Psoas muscle (tissue), 7 donors: ENCODE measurements at regions not wholly inside any gene's neighbourhood (a gene's known extent, or its start where the extent isn't known, plus 50 kb on each side); places are given as distances from the start of the nearest gene placed in this dataset.

Experiments
- ATAC-seq, 4 donors: fragments of 200-7000 bp; cut with Tn5 transposase; one replicate each; pipeline ENCODE4 v1.9.1; 2020; ENCODE audit warnings: moderate library complexity in 3 of 4, mild to moderate bottlenecking in 2 of 4
- DNase-seq, 2 donors: peaks; one replicate each; pipeline ENCODE4 v3.0.0-alpha.2; 2020
- H3K27ac ChIP-seq: fragments of 200-600 bp; one replicate; pipeline ENCODE4 v1.8.0; 2022
- H3K27me3 ChIP-seq, 3 donors: fragments of 200-600 bp in 1 of 3; one replicate each; pipeline versions ENCODE4 v1.6.1 to v1.8.0; 2013 to 2022; ENCODE audit warnings: low read length in 2 of 3, mild to moderate bottlenecking in 2 of 3, moderate library complexity in 1 of 3; ENCODE audit not compliant: insufficient read depth in 3 of 3
- H3K36me3 ChIP-seq, 2 donors: fragments of 200-600 bp in 1 of 2; one replicate each; pipeline versions ENCODE4 v1.6.1 to v1.8.0; 2013 to 2022; ENCODE audit warnings: low read depth in 1 of 2, mild to moderate bottlenecking in 1 of 2, moderate library complexity in 1 of 2; ENCODE audit not compliant: insufficient read depth in 1 of 2
- H3K4me1 ChIP-seq: fragments of 200-600 bp; one replicate; pipeline ENCODE4 v1.8.0; 2022
- H3K4me3 ChIP-seq: fragments of 200-600 bp; one replicate; pipeline ENCODE4 v1.8.0; 2022; ENCODE audit warnings: mild to moderate bottlenecking
- H3K9me3 ChIP-seq: fragments of 200-600 bp; one replicate; pipeline ENCODE4 v1.8.0; 2022
- WGBS, 3 donors: extraction: QIAGEN DNeasy Blood & Tissue Kit; methylation state at CpG; one replicate each; pipeline versions ENCODE4 v1.1.6 to v1.1.7; 2013; 5-methylcytosine and 5-hydroxymethylcytosine counted together
- intact Hi-C, 2 donors: fragments of 100-400 bp; cut with DNase I; formaldehyde crosslinking; loops; one replicate each; pipeline versions ENCODE4 v1.11.0 to v1.14.2; 2022
- TF ChIP-seq, protein P1 (sequence below): fragments of 200-600 bp; IDR thresholded peaks from one replicate; pipeline ENCODE4 v1.8.0; 2022; ENCODE audit warnings: antibody characterized with exemption
- donor health status: healthy with polysubstance abuse.
- donor health status: DM: no; HTN: no; CAD: no; lungs with moderate emphysema.
- donor health status: Bipolar disorder and iron deficiency.
- donor health status: healthy.
- donor health status: DM: yes; HTN: yes; CAD: no.
- donor health status: DM: no; HTN: no; CAD: no.
- donor health status: DM: yes; HTN: yes; CAD: no.

DNA sequence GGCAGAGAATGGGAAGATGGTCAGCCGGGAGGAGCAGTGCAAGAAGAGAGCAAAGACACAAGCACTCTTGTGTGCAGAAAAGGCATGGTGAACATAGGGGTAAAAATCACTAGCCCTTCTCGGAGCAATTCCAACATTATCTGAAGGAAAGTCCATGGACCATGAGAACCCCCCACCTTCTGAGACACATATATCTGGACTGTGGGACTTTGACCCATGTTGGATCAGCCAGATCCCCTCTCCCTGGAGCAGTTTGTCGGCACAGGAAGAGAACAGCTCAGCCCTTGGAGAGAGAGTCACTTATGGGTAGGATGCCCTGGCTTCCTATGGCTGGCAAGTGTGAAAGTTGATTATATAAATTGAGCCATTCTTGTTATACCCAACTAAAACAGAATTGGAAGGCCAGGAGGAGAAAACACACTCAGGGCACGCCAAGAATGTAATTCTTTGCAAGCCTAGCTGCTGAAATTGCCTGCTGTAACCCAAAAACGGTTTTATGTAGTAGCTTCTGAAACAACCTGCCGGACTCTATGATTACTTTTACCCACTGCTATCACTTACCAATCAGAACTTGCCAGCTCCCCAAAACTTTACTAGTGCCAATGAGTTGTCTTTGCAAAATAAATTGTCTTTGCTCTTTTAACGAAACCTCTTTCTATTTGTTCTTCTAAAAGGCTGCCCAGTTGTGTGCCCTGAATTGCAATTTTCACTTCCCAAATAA is 62.8 kb upstream of the ZNF599 start:
- peaks cover 0 to 24% (median 10%) of the 10 kb centered on the region in 3 donors for H3K27me3 ChIP-seq
- intact Hi-C loops = no loop called here
- TF ChIP-seq, protein P1, sequence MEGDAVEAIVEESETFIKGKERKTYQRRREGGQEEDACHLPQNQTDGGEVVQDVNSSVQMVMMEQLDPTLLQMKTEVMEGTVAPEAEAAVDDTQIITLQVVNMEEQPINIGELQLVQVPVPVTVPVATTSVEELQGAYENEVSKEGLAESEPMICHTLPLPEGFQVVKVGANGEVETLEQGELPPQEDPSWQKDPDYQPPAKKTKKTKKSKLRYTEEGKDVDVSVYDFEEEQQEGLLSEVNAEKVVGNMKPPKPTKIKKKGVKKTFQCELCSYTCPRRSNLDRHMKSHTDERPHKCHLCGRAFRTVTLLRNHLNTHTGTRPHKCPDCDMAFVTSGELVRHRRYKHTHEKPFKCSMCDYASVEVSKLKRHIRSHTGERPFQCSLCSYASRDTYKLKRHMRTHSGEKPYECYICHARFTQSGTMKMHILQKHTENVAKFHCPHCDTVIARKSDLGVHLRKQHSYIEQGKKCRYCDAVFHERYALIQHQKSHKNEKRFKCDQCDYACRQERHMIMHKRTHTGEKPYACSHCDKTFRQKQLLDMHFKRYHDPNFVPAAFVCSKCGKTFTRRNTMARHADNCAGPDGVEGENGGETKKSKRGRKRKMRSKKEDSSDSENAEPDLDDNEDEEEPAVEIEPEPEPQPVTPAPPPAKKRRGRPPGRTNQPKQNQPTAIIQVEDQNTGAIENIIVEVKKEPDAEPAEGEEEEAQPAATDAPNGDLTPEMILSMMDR = no peak
- no peaks in the 10 kb centered on the region for H3K4me1 ChIP-seq
- no peaks in the 10 kb centered on the region for H3K9me3 ChIP-seq
- no peak for DNase-seq
- WGBS, 3 donors = 77 to 83% (median 82%) methylated on average over 7 of the region's 7 CpGs
- no peaks in the 10 kb centered on the region for H3K36me3 ChIP-seq
- ATAC-seq = no peak
- no peak overlapping the region for H3K4me3 ChIP-seq
- H3K27ac ChIP-seq = no peak overlapping the region

- TF ChIP-seq, protein P1 = no peak
- Histone ChIP-seq H3K36me3 (no peaks in the 10 kb centered on the region), H3K9me3 (no peaks in the 10 kb centered on the region), H3K4me3 (no peak overlapping the region), H3K4me1 (no peaks in the 10 kb centered on the region), H3K27me3 (peaks cover 0 to 24% (median 10%) of the 10 kb centered on the region in 3 donors), H3K27ac (no peak overlapping the region)
- no peak for DNase-seq
- 70 to 85% (median 82%) methylated on average over 7 of the region's 7 CpGs for WGBS, 3 donors
- ATAC-seq = no peak
- intact Hi-C loops = no loop called here
Measured at GRCh38 chr19:34834472-34835061, 61.6 kb upstream of the ZNF599 start.

GRCh38 chr19:34832581-34833112 is 59.6 kb upstream of the ZNF599 start:
- H3K4me3 ChIP-seq = no peak overlapping the region
- peaks cover 0 to 11% (median 7%) of the 10 kb centered on the region in 3 donors for H3K27me3 ChIP-seq
- no peak overlapping the region for H3K27ac ChIP-seq
- 70 to 80% (median 79%) methylated on average over 35 to 37 of the region's 37 CpGs for WGBS, 3 donors
- no peaks in the 10 kb centered on the region for H3K4me1 ChIP-seq
- DNase-seq = no peak
- TF ChIP-seq, protein P1 = no peak
- intact Hi-C loops = no loop called here
- no peak for ATAC-seq
- no peaks in the 10 kb centered on the region for H3K9me3 ChIP-seq
- no peaks in the 10 kb centered on the region for H3K36me3 ChIP-seq

GRCh38 chr19:34831714-34832113 is 58.7 kb upstream of the ZNF599 start:
- Histone ChIP-seq H3K27me3 (peaks cover 0 to 7% (median 5%) of the 10 kb centered on the region in 3 donors), H3K9me3 (no peaks in the 10 kb centered on the region), H3K4me3 (no peak overlapping the region), H3K27ac (no peak overlapping the region), H3K4me1 (no peaks in the 10 kb centered on the region), H3K36me3 (no peaks in the 10 kb centered on the region)
- 68 to 87% (median 80%) methylated on average over 5 of the region's 5 CpGs for WGBS, 3 donors
- TF ChIP-seq, protein P1 = no peak
- ATAC-seq (no peak), DNase-seq (no peak)
- intact Hi-C loops = no loop called here
